Progenitor cell of endocrine pancreas (in vitro differentiated cells): ENCODE measurements at regions not wholly inside any gene's neighbourhood (a gene's known extent, or its start where the extent isn't known, plus 50 kb on each side); places are given as distances from the start of the nearest gene placed in this dataset.

Experiments
- DNase-seq: peaks from one replicate; pipeline ENCODE4 v3.0.0; 2021; ENCODE audit warnings: low spot score; ENCODE audit not compliant: unreplicated experiment
- H3K27ac Mint-ChIP-seq: 2 replicates; pipeline ENCODE4 v1.8.0; 2021; ENCODE audit warnings: mild to moderate bottlenecking, moderate library complexity, mixed read lengths
- H3K27me3 Mint-ChIP-seq: 2 replicates; pipeline ENCODE4 v1.8.0; 2021; ENCODE audit warnings: mixed read lengths
- H3K36me3 Mint-ChIP-seq: 2 replicates; pipeline ENCODE4 v1.8.0; 2022; ENCODE audit warnings: mixed read lengths; ENCODE audit not compliant: insufficient read depth
- H3K4me1 Mint-ChIP-seq: 2 replicates; pipeline ENCODE4 v1.8.0; 2021; ENCODE audit warnings: low read depth, mixed read lengths
- H3K4me3 Mint-ChIP-seq: 2 replicates; pipeline ENCODE4 v1.8.0; 2021; ENCODE audit warnings: low read depth, mild to moderate bottlenecking, moderate library complexity, mixed read lengths
- H3K9me3 Mint-ChIP-seq: 2 replicates; pipeline ENCODE4 v1.8.0; 2021; ENCODE audit warnings: low read depth, mixed read lengths
- CTCF ChIP-seq: fragments of 200-600 bp; sonication (generic); IDR thresholded peaks from one replicate; pipeline ENCODE4 v1.5.0; 2021; ENCODE audit warnings: antibody characterized with exemption, mild to moderate bottlenecking; ENCODE audit not compliant: unreplicated experiment

DNA sequence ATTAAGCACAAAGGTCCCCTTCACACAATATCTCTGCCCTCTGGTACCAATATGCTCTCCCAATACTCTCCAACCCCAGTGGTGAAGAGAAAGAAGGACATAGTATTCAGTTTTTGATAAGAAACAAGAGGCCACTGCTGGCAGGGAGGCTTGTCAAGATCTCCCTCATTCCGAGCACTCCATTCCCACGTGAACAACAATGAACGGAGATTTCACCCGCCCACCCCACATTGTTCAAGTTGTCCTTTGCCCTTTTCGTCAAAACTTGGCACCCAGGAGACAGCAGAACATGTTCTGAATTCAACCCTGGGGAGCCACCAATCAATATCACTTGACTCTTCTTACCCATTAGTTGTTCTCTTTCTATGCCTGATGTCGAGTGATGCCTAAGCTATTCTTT lies 54.2 kb upstream of the SLC25A4 start:
- no peak for TF ChIP-seq CTCF
- Mint-ChIP-seq H3K27me3 (peaks cover 16% of the 10 kb centered on the region), H3K27ac (no peak overlapping the region), H3K4me3 (no peak overlapping the region), H3K9me3 (no peaks in the 10 kb centered on the region), H3K36me3 (no peaks in the 10 kb centered on the region), H3K4me1 (no peaks in the 10 kb centered on the region)
- DNase-seq = no peak

DNA sequence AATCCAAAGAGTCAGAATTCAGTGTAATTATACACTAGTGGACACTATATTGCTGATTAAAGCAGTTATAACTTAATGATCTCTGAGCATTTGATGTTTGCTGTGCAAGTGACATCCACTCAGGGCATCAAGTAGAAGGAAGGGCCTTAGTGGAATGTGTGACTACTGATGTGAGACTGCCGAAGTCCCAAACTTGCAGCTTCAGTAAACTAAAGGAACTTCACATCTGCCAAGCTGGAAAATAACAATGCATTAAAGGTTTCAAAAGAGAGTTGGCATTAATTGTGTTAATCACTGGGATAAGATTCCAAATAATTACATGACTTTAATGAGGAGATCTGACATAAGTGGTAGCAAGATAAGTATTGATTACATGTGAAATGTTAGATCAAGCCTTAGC lies 52.5 kb upstream of the SLC25A4 start:
- no peak for DNase-seq
- no peak for TF ChIP-seq CTCF
- Mint-ChIP-seq H3K9me3 (no peaks in the 10 kb centered on the region), H3K4me3 (no peak overlapping the region), H3K27me3 (peaks cover 8% of the 10 kb centered on the region), H3K36me3 (no peaks in the 10 kb centered on the region), H3K27ac (no peak overlapping the region), H3K4me1 (no peaks in the 10 kb centered on the region)

GRCh38 chr4:185092535-185093197 lies 50.4 kb upstream of the SLC25A4 start:
- Mint-ChIP-seq H3K36me3 (no peaks in the 10 kb centered on the region), H3K27ac (no peak overlapping the region), H3K9me3 (no peaks in the 10 kb centered on the region), H3K4me3 (no peak overlapping the region), H3K4me1 (no peaks in the 10 kb centered on the region), H3K27me3 (peaks cover 4% of the 10 kb centered on the region)
- no peak for TF ChIP-seq CTCF
- no peak for DNase-seq
